HG02798 (cell line): ENCODE measurements at regions not wholly inside any gene's neighbourhood (a gene's known extent, or its start where the extent isn't known, plus 50 kb on each side); places are given as distances from the start of the nearest gene placed in this dataset.
"Not testable (repeated sequence)": the region's sequence is repeated elsewhere in the genome, so short reads cannot be mapped to it uniquely, and the experiment has no call there.

Source experiments
- ATAC-seq: cut with Tn5 transposase; IDR thresholded peaks from one replicate; pipeline ENCODE4 v1.9.1; 2021; ENCODE audit warnings: mild to moderate bottlenecking; ENCODE audit not compliant: unreplicated experiment, poor library complexity

- no peak for ATAC-seq
Observed at GRCh38 chr14:86420131-86420530, 890.2 kb downstream of the FLRT2 start.

- ATAC-seq = no peak
Observed at GRCh38 chr14:86414146-86414545, 884.2 kb downstream of the FLRT2 start.

GRCh38 chr14:86404989-86405649, 875.2 kb downstream of the FLRT2 start:
- ATAC-seq = no peak

GRCh38 chr14:86404425-86404824, 874.5 kb downstream of the FLRT2 start:
- ATAC-seq = no peak

- ATAC-seq = no peak
Observed at GRCh38 chr14:86402545-86402944, 872.6 kb downstream of the FLRT2 start.

GRCh38 chr14:86391085-86391484, 861.1 kb downstream of the FLRT2 start:
- ATAC-seq = no peak

- ATAC-seq = no peak
Observed at GRCh38 chr14:86388216-86388615, 858.3 kb downstream of the FLRT2 start.

GRCh38 chr14:86373886-86374285, 843.9 kb downstream of the FLRT2 start:
- no peak for ATAC-seq

- no peak for ATAC-seq
Observed at GRCh38 chr14:86372402-86372801, 842.5 kb downstream of the FLRT2 start.

GRCh38 chr14:86364634-86365033, 834.7 kb downstream of the FLRT2 start:
- no peak for ATAC-seq

- ATAC-seq = no peak
Observed at GRCh38 chr14:86363576-86363975, 833.6 kb downstream of the FLRT2 start.

- no peak for ATAC-seq
Observed at GRCh38 chr14:86363047-86363446, 833.1 kb downstream of the FLRT2 start.

- no peak for ATAC-seq
Observed at GRCh38 chr14:86357876-86358275, 827.9 kb downstream of the FLRT2 start.

- ATAC-seq = no peak
Observed at GRCh38 chr14:86357119-86357518, 827.2 kb downstream of the FLRT2 start.

- no peak for ATAC-seq
Observed at GRCh38 chr14:86346818-86347384, 817.0 kb downstream of the FLRT2 start.

- no peak for ATAC-seq
Observed at GRCh38 chr14:86334355-86334754, 804.4 kb downstream of the FLRT2 start.

GRCh38 chr14:86333493-86333892, 803.5 kb downstream of the FLRT2 start:
- no peak for ATAC-seq

- no peak for ATAC-seq
Observed at GRCh38 chr14:86331341-86331740, 801.4 kb downstream of the FLRT2 start.

GRCh38 chr14:86321151-86321550, 791.2 kb downstream of the FLRT2 start:
- no peak for ATAC-seq

GRCh38 chr14:86312154-86312665, 782.3 kb downstream of the FLRT2 start:
- ATAC-seq = not testable (repeated sequence)

- ATAC-seq = no peak
Observed at GRCh38 chr14:86311151-86311550, 781.2 kb downstream of the FLRT2 start.

GRCh38 chr14:86310611-86311010, 780.7 kb downstream of the FLRT2 start:
- no peak for ATAC-seq
